GM12878 (cell line): ENCODE measurements at regions not wholly inside any gene's neighbourhood (a gene's known extent, or its start where the extent isn't known, plus 50 kb on each side); places are given as distances from the start of the nearest gene placed in this dataset.

ENCODE experiments used
- ATAC-seq: fragments of 200-7000 bp; cut with Tn5 transposase; 3 replicates; pipeline ENCODE4 v1.9.1; 2020; ENCODE audit warnings: mild to moderate bottlenecking, moderate library complexity
- BruUV-seq: library from RNA; stranded (reverse); fragments of 400-500 nt; replicated peaks from 2 replicates; lab custom pipeline; 2021; lab: Mats Ljungman, UMichigan
- CTCF ChIA-PET: fragments of 300-600 bp; sonication (Branson Sonifier 250); formaldehyde crosslinking; extraction: SDS; loops from one replicate; lab custom pipeline; 2021; ENCODE audit warnings: inconsistent platforms; lab: Yijun Ruan, JAX
- POLR2A ChIA-PET: fragments of 350-600 bp; formaldehyde crosslinking; extraction: SDS; loops from one replicate; lab custom pipeline; 2021; ENCODE audit warnings: inconsistent platforms; lab: Charles Lee
- RAD21 ChIA-PET: fragments of 300-600 bp; sonication (Branson Sonifier 250); formaldehyde crosslinking; loops from one replicate; lab custom pipeline; 2023; ENCODE audit warnings: antibody characterized with exemption; ENCODE audit not compliant: unreplicated experiment; lab: Charles Lee
- SMC1A ChIA-PET: fragments of 300-600 bp; sonication (Branson Sonifier 250); formaldehyde crosslinking; loops from one replicate; lab custom pipeline; 2023; ENCODE audit not compliant: unreplicated experiment, uncharacterized antibody; lab: Charles Lee
- DNase-seq: peaks from one replicate; pipeline ENCODE4 v3.0.0-alpha.2; 2011; ENCODE audit warnings: low read depth, low spot score
- FAIRE-seq: peaks from 3 replicates; lab custom pipeline; 2011; peaks lifted over from hg19 to GRCh38; lab: Jason Lieb, UNC
- H2AFZ ChIP-seq: 2 replicates; pipeline ENCODE4 v1.6.0; 2011; ENCODE audit warnings: low read depth, low read length, control low read depth; ENCODE audit not compliant: control insufficient read depth
- H3K27ac ChIP-seq: 2 replicates; pipeline ENCODE4 v1.5.1; 2011; ENCODE audit warnings: control low read depth; ENCODE audit not compliant: control insufficient read depth, insufficient read depth
- H3K27me3 ChIP-seq, 2 experiments: replicated peaks in 1 of 2; 2 replicates each; pipeline versions ENCODE4 v1.6.0 to v1.6.1; 2011; ENCODE audit warnings: low read length in 1 of 2; ENCODE audit not compliant: control insufficient read depth in 2 of 2, insufficient read depth in 2 of 2
- H3K36me3 ChIP-seq, 2 experiments: 2 replicates each; pipeline ENCODE4 v1.5.1; 2011; ENCODE audit warnings: low read length in 1 of 2; ENCODE audit not compliant: control insufficient read depth in 2 of 2, insufficient read depth in 2 of 2
- H3K4me1 ChIP-seq: 2 replicates; pipeline ENCODE4 v1.6.1; 2011; ENCODE audit warnings: mild to moderate bottlenecking, low read length, moderate library complexity, mixed read lengths; ENCODE audit not compliant: control insufficient read depth, insufficient read depth
- H3K4me2 ChIP-seq: 2 replicates; pipeline ENCODE4 v1.6.0; 2011; ENCODE audit warnings: control low read depth; ENCODE audit not compliant: control insufficient read depth, insufficient read depth
- H3K4me3 ChIP-seq: fragments of 200-600 bp; sonication (generic); 2 replicates; pipeline ENCODE4 v1.5.1; 2016
- H3K79me2 ChIP-seq: 2 replicates; pipeline ENCODE4 v1.6.0; 2011; ENCODE audit warnings: low read length; ENCODE audit not compliant: control insufficient read depth, insufficient read depth
- H3K9ac ChIP-seq: 2 replicates; pipeline ENCODE4 v1.8.0; 2011; ENCODE audit warnings: low read length, control low read depth, mixed read lengths; ENCODE audit not compliant: control insufficient read depth, insufficient read depth
- H3K9me3 ChIP-seq: replicated peaks from 3 replicates; pipeline ENCODE4 v1.5.1; 2011; ENCODE audit warnings: mild to moderate bottlenecking, low read length; ENCODE audit not compliant: control insufficient read depth, insufficient read depth
- H4K20me1 ChIP-seq: 2 replicates; pipeline ENCODE4 v1.6.0; 2011; ENCODE audit not compliant: control insufficient read depth, insufficient read depth
- EP300 ChIP-seq, 2 experiments: fragments of 150-350 bp in 1 of 2; IDR thresholded peaks; 2 replicates each; pipeline ENCODE4 v1.6.1; 2011 to 2012; ENCODE audit warnings: low read depth in 2 of 2, low read length in 2 of 2, borderline replicate concordance in 1 of 2, improper control_type of control experiment in 1 of 2, inconsistent platforms in 1 of 2; ENCODE audit not compliant: control insufficient read depth in 1 of 2
- STAT1 ChIP-seq: fragments of 450-650 bp; conservative IDR thresholded peaks from 2 replicates; pipeline ENCODE4 v1.6.1; 2014; ENCODE audit warnings: antibody characterized with exemption, mild to moderate bottlenecking
- TBL1XR1 ChIP-seq: IDR thresholded peaks from 2 replicates; pipeline ENCODE4 v1.6.1; 2012; ENCODE audit warnings: low read depth, low read length, improper control_type of control experiment
- WGBS: methylation state at CpG from one replicate; pipeline ENCODE4 v1.1.6; 2016; ENCODE audit warnings: low lambda C conversion rate; ENCODE audit not compliant: insufficient replicate concordance, insufficient coverage; ENCODE audit errors: missing lambda C conversion rate; 5-methylcytosine and 5-hydroxymethylcytosine counted together
- in situ Hi-C: fragments of 300-500 bp; cut with MboI; formaldehyde crosslinking; loops from 9 replicates; pipeline ENCODE4 v1.14.3; 2018; ENCODE audit warnings: mixed read lengths
- intact Hi-C: fragments of 100-400 bp; cut with micrococcal nuclease; formaldehyde crosslinking; loops from one replicate; pipeline ENCODE4 v1.14.2; 2022; ENCODE audit not compliant: unreplicated experiment

DNA sequence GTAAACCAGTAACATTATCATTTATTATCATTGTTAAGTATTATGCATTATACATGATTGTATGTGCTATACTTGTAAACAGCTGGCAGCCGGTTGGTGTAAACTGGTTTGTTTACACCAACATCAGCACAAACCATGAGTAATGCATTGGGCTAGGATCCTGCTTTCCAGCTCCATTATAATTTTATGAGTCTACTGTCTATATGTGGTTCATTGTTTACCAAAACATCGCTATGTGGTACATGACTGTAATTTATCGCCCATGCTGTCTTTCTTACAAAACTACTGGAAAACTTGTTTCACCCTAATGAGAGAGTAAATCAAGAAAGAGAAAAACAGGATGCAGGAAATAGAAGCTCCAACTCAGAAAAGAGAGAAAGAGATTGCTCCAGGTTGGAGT is 224.8 kb upstream of the CBLB start:
- ChIA-PET POLR2A (no interaction called here), CTCF (interaction anchor here (0.7 to 1.0 kb wide), 2 partner anchors 14 to 304 kb away, joined by 3 read pairs; no protein-coding TSS in a partner anchor), SMC1A (interaction anchor here (0.6 to 1.7 kb wide), 10 partner anchors 9 to 203 kb away, joined by 3 to 6 read pairs (median 4); no protein-coding TSS in a partner anchor)

DNA sequence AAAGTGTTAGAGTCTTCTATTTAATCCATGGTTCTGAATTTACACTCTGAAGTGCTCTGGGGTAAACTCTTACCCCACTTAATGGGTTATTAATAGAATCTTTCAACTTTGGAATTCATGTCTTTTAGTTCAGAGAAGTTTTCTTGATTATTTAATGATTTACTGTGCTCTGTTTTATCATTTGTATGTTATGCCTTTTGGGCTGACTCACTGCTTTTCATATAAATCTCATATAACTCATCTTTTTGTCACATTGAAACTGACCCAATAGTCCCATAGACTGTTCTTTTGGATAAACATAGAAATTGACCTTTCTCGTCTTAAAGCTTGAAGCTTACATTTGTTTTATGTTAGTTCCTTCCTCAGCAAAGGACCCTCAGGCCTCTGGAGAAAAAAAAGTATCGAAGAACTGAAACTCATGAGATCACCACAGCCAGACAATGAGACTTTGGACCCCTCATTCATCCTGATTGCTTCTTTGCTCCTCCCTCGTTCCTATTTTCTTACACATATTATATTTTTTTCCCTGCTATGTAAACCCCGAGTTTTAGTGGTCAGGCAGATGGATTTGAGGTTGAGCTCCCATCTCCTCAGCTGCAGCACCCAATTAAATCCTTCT is 229.1 kb upstream of the CBLB start:
- no peak overlapping the region for H3K27ac ChIP-seq
- in situ Hi-C loops, result no loop called here
- ChIA-PET POLR2A (no interaction called here), CTCF (no interaction called here), RAD21 (no interaction called here), SMC1A (interaction anchor here (1.2 to 1.3 kb wide), 2 partner anchors 9 to 518 kb away, joined by 3 to 4 read pairs; no protein-coding TSS in a partner anchor)
- FAIRE-seq, result no peak
- ATAC-seq, result no peak
- H3K36me3 ChIP-seq, result no peaks in the 10 kb centered on the region
- H3K79me2 ChIP-seq, result no peaks in the 10 kb centered on the region
- no peak for TF ChIP-seq STAT1
- TF ChIP-seq EP300 (IDR thresholded peaks at IDR 0.05; ENCODE audit: borderline replicate concordance in 1 of 2, control insufficient read depth in 1 of 2, low read depth in 2 of 2, low read length in 2 of 2), result no peak
- H3K9me3 ChIP-seq, result no peaks in the 10 kb centered on the region; the same call in 2 of the 3 replicates
- no peaks in the 10 kb centered on the region for H3K27me3 ChIP-seq
- intact Hi-C loops, result no loop called here
- no peak overlapping the region for H3K9ac ChIP-seq
- H3K4me2 ChIP-seq, result no peak overlapping the region
- no peaks in the 10 kb centered on the region for H3K4me1 ChIP-seq
- H3K4me3 ChIP-seq, result no peak overlapping the region
- DNase-seq, result no peak
- WGBS, result 74% methylated on average over 4 of the region's 4 CpGs
- H2AFZ ChIP-seq, result no peak overlapping the region
- no peaks in the 10 kb centered on the region for H4K20me1 ChIP-seq
- BruUV-seq, result no TSS peak

More for the DNA sequence above, 224.8 kb upstream of the CBLB start:
- FAIRE-seq (no peak), ATAC-seq (no peak), DNase-seq (no peak)
- Histone ChIP-seq H3K4me1 (no peaks in the 10 kb centered on the region), H4K20me1 (no peaks in the 10 kb centered on the region), H3K79me2 (no peaks in the 10 kb centered on the region), H3K36me3 (no peaks in the 10 kb centered on the region), H2AFZ (no peak overlapping the region), H3K4me3 (no peak overlapping the region), H3K9me3 (no peaks in the 10 kb centered on the region; the same call in 2 of the 3 replicates), H3K4me2 (no peak overlapping the region), H3K27ac (no peak overlapping the region), H3K9ac (no peak overlapping the region), H3K27me3 (no peaks in the 10 kb centered on the region)
- 96% methylated on average over 3 of the region's 3 CpGs for WGBS
- RAD21 ChIA-PET, result no interaction called here
- in situ Hi-C loops (no loop called here), intact Hi-C loops (no loop called here)
- BruUV-seq, result no TSS peak
- TF ChIP-seq TBL1XR1, result no peak
